H1 (cell line): ENCODE measurements at regions not wholly inside any gene's neighbourhood (a gene's known extent, or its start where the extent isn't known, plus 50 kb on each side); places are given as distances from the start of the nearest gene placed in this dataset.

Experiments used
- CTCF ChIA-PET: fragments of 300-600 bp; sonication (Branson Sonifier 250); formaldehyde crosslinking; loops from one replicate; lab custom pipeline; 2021; ENCODE audit not compliant: partially characterized antibody; lab: Charles Lee
- POLR2A ChIA-PET: fragments of 300-600 bp; sonication (Branson Sonifier 250); formaldehyde crosslinking; loops from one replicate; lab custom pipeline; 2021; ENCODE audit warnings: inconsistent platforms; ENCODE audit not compliant: partially characterized antibody; lab: Charles Lee
- DNase-seq, 2 experiments: peaks; one replicate each; pipeline versions ENCODE4 v3.0.0 to v3.0.0-alpha.2; 2010 to 2022; ENCODE audit warnings: low spot score in 2 of 2, low read depth in 1 of 2, mixed read lengths in 1 of 2
- FAIRE-seq: peaks from 2 replicates; lab custom pipeline; 2011; peaks lifted over from hg19 to GRCh38; lab: Jason Lieb, UNC
- H2AFZ ChIP-seq: 2 replicates; pipeline ENCODE4 v1.8.1; 2012; ENCODE audit warnings: low read length, inconsistent platforms
- H2AK5ac ChIP-seq: 2 replicates; pipeline ENCODE4 v1.6.1; 2013; ENCODE audit warnings: low read depth, low read length
- H2BK120ac ChIP-seq: replicated peaks from 2 replicates; pipeline ENCODE3; 2013; ENCODE audit warnings: low read depth, low read length, inconsistent platforms
- H2BK12ac ChIP-seq: 2 replicates; pipeline ENCODE4 v1.6.1; 2013; ENCODE audit warnings: low read depth, low read length
- H2BK15ac ChIP-seq: 2 replicates; pipeline ENCODE4 v1.6.1; 2013; ENCODE audit warnings: low read length
- H2BK20ac ChIP-seq: 2 replicates; pipeline ENCODE4 v1.6.1; 2013; ENCODE audit warnings: low read length
- H2BK5ac ChIP-seq: 2 replicates; pipeline ENCODE4 v1.6.1; 2013; ENCODE audit warnings: low read depth, low read length
- H3K14ac ChIP-seq: 2 replicates; pipeline ENCODE4 v1.6.1; 2013; ENCODE audit warnings: inconsistent platforms; ENCODE audit not compliant: insufficient read length
- H3K18ac ChIP-seq: 2 replicates; pipeline ENCODE4 v1.6.1; 2013; ENCODE audit warnings: low read length; ENCODE audit errors: extremely low read depth
- H3K23ac ChIP-seq: 2 replicates; pipeline ENCODE4 v1.6.1; 2013; ENCODE audit warnings: inconsistent platforms; ENCODE audit not compliant: insufficient read length
- H3K23me2 ChIP-seq: 2 replicates; pipeline ENCODE4 v1.6.1; 2013; ENCODE audit warnings: low read depth, low read length
- H3K27ac ChIP-seq: 2 replicates; pipeline ENCODE4 v1.6.1; 2011; ENCODE audit warnings: low read depth, low read length, inconsistent platforms
- H3K27me3 ChIP-seq, 4 experiments: replicated peaks in 1 of 4; 1 replicate in 1 of 4; 2 replicates in 3 of 4; pipeline versions ENCODE4 v1.6.1 to v1.8.1; 2011 to 2013; ENCODE audit warnings: low read length in 3 of 4, mild to moderate bottlenecking in 3 of 4, inconsistent platforms in 2 of 4, mixed read lengths in 2 of 4, moderate library complexity in 1 of 4; ENCODE audit not compliant: control insufficient read depth in 3 of 4, insufficient read depth in 3 of 4; ENCODE audit errors: extremely low read depth in 1 of 4
- H3K36me3 ChIP-seq, 4 experiments: 2 replicates each; pipeline versions ENCODE4 v1.6.1 to v1.8.1; 2011 to 2013; ENCODE audit warnings: mild to moderate bottlenecking in 4 of 4, low read length in 3 of 4, moderate library complexity in 2 of 4, control low read depth in 1 of 4, inconsistent platforms in 1 of 4; ENCODE audit not compliant: insufficient read depth in 4 of 4, control insufficient read depth in 2 of 4
- H3K4ac ChIP-seq: replicated peaks from 2 replicates; pipeline ENCODE3; 2013; ENCODE audit warnings: low read length, low read depth, mixed read lengths, inconsistent platforms; ENCODE audit not compliant: insufficient read length
- H3K4me1 ChIP-seq, 4 experiments: replicated peaks in 1 of 4; 1 replicate in 1 of 4; 2 replicates in 3 of 4; pipeline versions ENCODE4 v1.6.1 to v1.8.1; 2011 to 2013; ENCODE audit warnings: low read length in 3 of 4, inconsistent platforms in 2 of 4, mixed read lengths in 1 of 4; ENCODE audit not compliant: insufficient read depth in 4 of 4, control insufficient read depth in 3 of 4
- H3K4me2 ChIP-seq, 2 experiments: 2 replicates each; pipeline versions ENCODE4 v1.6.1 to v1.8.1; 2011 to 2013; ENCODE audit warnings: low read depth in 2 of 2, low read length in 2 of 2, control low read depth in 1 of 2, inconsistent platforms in 1 of 2, mild to moderate bottlenecking in 1 of 2; ENCODE audit not compliant: insufficient read depth in 1 of 2
- H3K4me3 ChIP-seq, 4 experiments: fragments of 200-600, 300-600 bp in 1 of 4; sonication (generic), shearing (Covaris generic), sonication (Bioruptor Twin) in 1 of 4; 2 replicates each; pipeline versions ENCODE4 v1.5.1 to v1.8.1; 2011 to 2016; ENCODE audit warnings: low read length in 4 of 4, low read depth in 3 of 4, control low read depth in 2 of 4, inconsistent platforms in 2 of 4, mild to moderate bottlenecking in 2 of 4, mixed read lengths in 1 of 4, moderate library complexity in 1 of 4; ENCODE audit not compliant: insufficient read depth in 2 of 4; ENCODE audit errors: extremely low read depth in 1 of 4
- H3K56ac ChIP-seq: replicated peaks from 2 replicates; pipeline ENCODE3; 2013; ENCODE audit warnings: low read depth, mild to moderate bottlenecking, mixed read lengths, low read length, inconsistent platforms; ENCODE audit not compliant: insufficient read length
- H3K79me1 ChIP-seq: 2 replicates; pipeline ENCODE4 v1.6.1; 2013; ENCODE audit warnings: low read depth, low read length, control low read depth
- H3K79me2 ChIP-seq, 2 experiments: 2 replicates each; pipeline versions ENCODE4 v1.6.1 to v1.8.1; 2012 to 2013; ENCODE audit warnings: low read length in 2 of 2, mild to moderate bottlenecking in 2 of 2, inconsistent platforms in 1 of 2; ENCODE audit not compliant: insufficient read depth in 2 of 2, control insufficient read depth in 1 of 2
- H3K9ac ChIP-seq, 4 experiments: replicated peaks in 1 of 4; 1 replicate in 1 of 4; 2 replicates in 3 of 4; pipeline versions ENCODE4 v1.6.1 to v1.8.1; 2011 to 2013; ENCODE audit warnings: low read depth in 3 of 4, low read length in 3 of 4, control low read depth in 2 of 4, mild to moderate bottlenecking in 2 of 4, moderate library complexity in 2 of 4, inconsistent platforms in 1 of 4; ENCODE audit errors: extremely low read depth in 1 of 4
- H3K9me3 ChIP-seq, 2 experiments: 2 replicates each; pipeline versions ENCODE4 v1.6.1 to v1.8.1; 2012 to 2013; ENCODE audit warnings: mild to moderate bottlenecking in 2 of 2, moderate library complexity in 2 of 2, control low read depth in 1 of 2, inconsistent platforms in 1 of 2, low read depth in 1 of 2, low read length in 1 of 2, mixed read lengths in 1 of 2; ENCODE audit not compliant: insufficient read depth in 2 of 2
- H4K20me1 ChIP-seq, 2 experiments: replicated peaks in 1 of 2; 2 replicates each; pipeline versions ENCODE3 to v1.8.1; 2011 to 2013; ENCODE audit warnings: inconsistent platforms in 2 of 2, low read length in 2 of 2, mild to moderate bottlenecking in 1 of 2; ENCODE audit not compliant: insufficient read depth in 2 of 2, control insufficient read depth in 1 of 2
- H4K5ac ChIP-seq: 2 replicates; pipeline ENCODE4 v1.6.1; 2013; ENCODE audit warnings: low read length, low read depth, mixed read lengths, inconsistent platforms; ENCODE audit not compliant: insufficient read length
- H4K8ac ChIP-seq: 2 replicates; pipeline ENCODE4 v1.8.0; 2013; ENCODE audit warnings: mild to moderate bottlenecking, moderate library complexity, low read length, inconsistent platforms; ENCODE audit not compliant: insufficient read depth; ENCODE audit errors: extremely low read depth
- H4K91ac ChIP-seq: replicated peaks from 2 replicates; pipeline ENCODE3; 2013; ENCODE audit warnings: low read length, mixed read lengths, inconsistent platforms; ENCODE audit not compliant: insufficient read length
- POLR2A ChIP-seq, 2 experiments: IDR thresholded peaks; 1 replicate in 1 of 2; 2 replicates in 1 of 2; pipeline ENCODE4 v1.6.1; 2011; ENCODE audit warnings: low read depth in 2 of 2, low read length in 2 of 2, mild to moderate bottlenecking in 2 of 2; ENCODE audit errors: control extremely low read depth in 1 of 2
- WGBS, 2 experiments: shearing (Covaris generic) in 1 of 2; methylation state at CpG; one replicate each; pipeline versions ENCODE4 v1.1.6 to v1.1.7; 2013 to 2015; ENCODE audit warnings: low lambda C conversion rate in 2 of 2, mixed read lengths in 2 of 2, inconsistent platforms in 1 of 2, low coverage in 1 of 2, missing lambda C conversion rate in 1 of 2; ENCODE audit not compliant: insufficient replicate concordance in 2 of 2, insufficient coverage in 1 of 2, insufficient read length in 1 of 2; ENCODE audit errors: extremely low coverage in 1 of 2, missing lambda C conversion rate in 1 of 2; 5-methylcytosine and 5-hydroxymethylcytosine counted together

- Histone ChIP-seq H2BK120ac (no peak overlapping the region), H2AFZ (no peak overlapping the region), H3K4me2 (no peak overlapping the region), H3K4me1 (no peaks in the 10 kb centered on the region), H4K5ac (no peak overlapping the region), H3K4me3 (no peak overlapping the region), H3K14ac (no peak overlapping the region), H3K23me2 (no peaks in the 10 kb centered on the region), H2AK5ac (no peak overlapping the region), H3K27ac (no peak overlapping the region), H3K9ac (no peak overlapping the region), H3K36me3 (no peaks in the 10 kb centered on the region), H2BK15ac (no peak overlapping the region), H3K23ac (no peak overlapping the region), H3K79me2 (no peaks in the 10 kb centered on the region), H3K9me3 (no peaks in the 10 kb centered on the region), H2BK5ac (no peak overlapping the region), H2BK20ac (no peak overlapping the region), H3K56ac (no peak overlapping the region), H4K8ac (no peak overlapping the region), H4K91ac (no peak overlapping the region), H3K4ac (no peak overlapping the region), H3K27me3 (no peaks in the 10 kb centered on the region), H4K20me1 (no peaks in the 10 kb centered on the region), H3K18ac (no peak overlapping the region), H2BK12ac (no peak overlapping the region), H3K79me1 (no peaks in the 10 kb centered on the region)
- DNase-seq (peak in 1 of 2 experiments; percentile 52), FAIRE-seq (no peak)
- ChIA-PET POLR2A (no interaction called here), CTCF (interaction anchor here (0.5 to 3.2 kb wide), 18 partner anchors 9 to 293 kb away, joined by 3 to 10 read pairs (median 3); no protein-coding TSS in a partner anchor)
- WGBS, 2 experiments = 76% methylated on average over 6 of the region's 6 CpGs; no CpG with 5 or more reads in 1 of the 2 experiments
- TF ChIP-seq POLR2A (IDR thresholded peaks at IDR 0.05; ENCODE audit: control extremely low read depth in 1 of 2, low read depth in 2 of 2, low read length in 2 of 2) = no peak
Observed at GRCh38 chr5:175243441-175243840, 200.5 kb downstream of the DRD1 start.
